Nephron (organoid): ENCODE measurements at regions not wholly inside any gene's neighbourhood (a gene's known extent, or its start where the extent isn't known, plus 50 kb on each side); places are given as distances from the start of the nearest gene placed in this dataset.

Experiments
- H3K27ac Mint-ChIP-seq, 3 experiments: 2 replicates each; pipeline ENCODE4 v1.8.0; 2020; ENCODE audit warnings: mixed read lengths in 3 of 3, mild to moderate bottlenecking in 2 of 3, moderate library complexity in 1 of 3
- H3K27me3 Mint-ChIP-seq: 2 replicates; pipeline ENCODE4 v1.8.0; 2021; ENCODE audit warnings: low read depth, mild to moderate bottlenecking, moderate library complexity, mixed read lengths
- H3K36me3 Mint-ChIP-seq: 2 replicates; pipeline ENCODE4 v1.8.0; 2020; ENCODE audit warnings: low read depth, mixed read lengths
- H3K4me1 Mint-ChIP-seq: 2 replicates; pipeline ENCODE4 v1.8.0; 2020; ENCODE audit warnings: mixed read lengths
- H3K4me3 Mint-ChIP-seq, 3 experiments: 2 replicates each; pipeline ENCODE4 v1.8.0; 2020; ENCODE audit warnings: mild to moderate bottlenecking in 3 of 3, mixed read lengths in 3 of 3, moderate library complexity in 2 of 3
- H3K9me3 Mint-ChIP-seq: 2 replicates; pipeline ENCODE4 v1.8.0; 2020; ENCODE audit warnings: mixed read lengths
- TF ChIP-seq, protein P1 (sequence below), 3 experiments: fragments of 200-600 bp; sonication (generic); IDR thresholded peaks; one replicate each; pipeline ENCODE4 v1.5.0; 2021; ENCODE audit warnings: antibody characterized with exemption in 3 of 3; ENCODE audit not compliant: unreplicated experiment in 3 of 3

GRCh38 chr5:167064198-167064776, 1227.2 kb upstream of the WWC1 start:
- Mint-ChIP-seq H3K36me3 (no peaks in the 10 kb centered on the region), H3K27ac (no peak overlapping the region), H3K4me3 (no peak overlapping the region), H3K4me1 (no peaks in the 10 kb centered on the region), H3K9me3 (no peaks in the 10 kb centered on the region), H3K27me3 (peaks cover 3% of the 10 kb centered on the region)
- TF ChIP-seq, protein P1, sequence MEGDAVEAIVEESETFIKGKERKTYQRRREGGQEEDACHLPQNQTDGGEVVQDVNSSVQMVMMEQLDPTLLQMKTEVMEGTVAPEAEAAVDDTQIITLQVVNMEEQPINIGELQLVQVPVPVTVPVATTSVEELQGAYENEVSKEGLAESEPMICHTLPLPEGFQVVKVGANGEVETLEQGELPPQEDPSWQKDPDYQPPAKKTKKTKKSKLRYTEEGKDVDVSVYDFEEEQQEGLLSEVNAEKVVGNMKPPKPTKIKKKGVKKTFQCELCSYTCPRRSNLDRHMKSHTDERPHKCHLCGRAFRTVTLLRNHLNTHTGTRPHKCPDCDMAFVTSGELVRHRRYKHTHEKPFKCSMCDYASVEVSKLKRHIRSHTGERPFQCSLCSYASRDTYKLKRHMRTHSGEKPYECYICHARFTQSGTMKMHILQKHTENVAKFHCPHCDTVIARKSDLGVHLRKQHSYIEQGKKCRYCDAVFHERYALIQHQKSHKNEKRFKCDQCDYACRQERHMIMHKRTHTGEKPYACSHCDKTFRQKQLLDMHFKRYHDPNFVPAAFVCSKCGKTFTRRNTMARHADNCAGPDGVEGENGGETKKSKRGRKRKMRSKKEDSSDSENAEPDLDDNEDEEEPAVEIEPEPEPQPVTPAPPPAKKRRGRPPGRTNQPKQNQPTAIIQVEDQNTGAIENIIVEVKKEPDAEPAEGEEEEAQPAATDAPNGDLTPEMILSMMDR (IDR thresholded peaks at IDR 0.05; ENCODE audit: unreplicated experiment in 3 of 3), result no peak

- Mint-ChIP-seq H3K4me1 (no peaks in the 10 kb centered on the region), H3K36me3 (no peaks in the 10 kb centered on the region)
Observed at GRCh38 chr5:167065794-167066193, 1225.7 kb upstream of the WWC1 start.

DNA sequence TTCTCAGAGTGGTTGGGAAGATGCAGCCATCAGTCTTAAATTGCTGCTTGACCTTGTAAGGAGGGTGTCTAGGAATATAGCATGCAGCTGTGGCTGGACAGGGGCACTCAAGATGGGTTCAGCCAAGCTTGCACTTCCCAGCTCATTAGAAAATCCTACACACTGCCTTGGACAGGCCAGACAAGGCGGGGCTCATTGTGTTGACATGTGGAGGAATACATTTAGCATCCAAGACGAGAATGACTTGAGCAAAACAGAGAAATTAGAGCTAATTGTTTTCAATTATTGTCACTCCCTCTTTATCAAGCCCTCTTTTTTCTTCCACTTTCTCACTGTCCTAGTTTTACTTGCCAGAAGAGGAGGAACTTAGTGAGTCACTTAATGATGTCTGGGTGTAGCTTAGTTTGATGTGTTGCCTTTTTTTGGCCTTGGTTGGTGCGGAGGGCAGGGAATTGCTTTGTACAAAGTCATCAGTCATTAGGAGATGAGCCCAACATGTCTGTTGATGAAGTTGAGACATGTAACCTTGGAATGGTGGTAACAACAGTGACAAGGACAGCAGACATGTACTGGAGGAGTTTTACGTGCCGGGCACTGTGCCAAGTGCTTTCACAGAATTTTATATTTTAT, 1219.3 kb upstream of the WWC1 start:
- H3K4me1 Mint-ChIP-seq, result peaks cover 6% of the 10 kb centered on the region
- H3K36me3 Mint-ChIP-seq, result no peaks in the 10 kb centered on the region
- TF ChIP-seq, protein P1 (IDR thresholded peaks at IDR 0.05; ENCODE audit: unreplicated experiment in 3 of 3), result no peak
- H3K4me3 Mint-ChIP-seq, result no peak overlapping the region
- peak overlapping the region in 1 of 3 experiments; percentile 16 for H3K27ac Mint-ChIP-seq
- no peaks in the 10 kb centered on the region for H3K27me3 Mint-ChIP-seq
- no peaks in the 10 kb centered on the region for H3K9me3 Mint-ChIP-seq

More at GRCh38 chr5:167065794-167066193, 1225.7 kb upstream of the WWC1 start:
- TF ChIP-seq, protein P1 (IDR thresholded peaks at IDR 0.05; ENCODE audit: unreplicated experiment in 3 of 3), result no peak
- Mint-ChIP-seq H3K4me3 (no peak overlapping the region), H3K9me3 (no peaks in the 10 kb centered on the region), H3K27ac (no peak overlapping the region), H3K27me3 (peaks cover 3% of the 10 kb centered on the region)

DNA sequence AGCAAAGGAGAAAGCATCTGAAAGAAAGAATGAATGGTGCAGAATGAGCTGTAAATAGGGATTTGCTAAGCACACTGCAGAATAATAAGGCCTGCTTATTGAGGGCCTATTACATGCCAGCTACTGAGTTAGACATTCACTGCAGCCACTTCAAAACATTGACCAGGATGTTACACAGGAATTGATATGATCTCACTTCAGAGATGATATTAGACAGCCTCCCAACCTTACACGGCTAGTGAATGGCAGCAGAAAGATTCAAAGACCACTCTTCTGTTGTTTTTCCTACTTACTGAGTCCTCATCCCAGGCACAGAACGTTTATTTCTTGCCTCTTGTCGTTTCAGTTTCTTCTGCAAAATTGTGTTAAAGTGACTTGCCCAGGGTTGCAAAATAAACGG, 1209.9 kb upstream of the WWC1 start:
- TF ChIP-seq, protein P1 (IDR thresholded peaks at IDR 0.05; ENCODE audit: unreplicated experiment in 3 of 3), result no peak
- no peaks in the 10 kb centered on the region for H3K27me3 Mint-ChIP-seq
- H3K4me3 Mint-ChIP-seq, result no peak overlapping the region
- H3K27ac Mint-ChIP-seq, result no peak overlapping the region
- H3K9me3 Mint-ChIP-seq, result no peaks in the 10 kb centered on the region
- H3K36me3 Mint-ChIP-seq, result no peaks in the 10 kb centered on the region
- H3K4me1 Mint-ChIP-seq, result no peaks in the 10 kb centered on the region

GRCh38 chr5:167096816-167097215, 1194.6 kb upstream of the WWC1 start:
- H3K4me3 Mint-ChIP-seq, result no peak overlapping the region

More at GRCh38 chr5:167096816-167097215, 1194.6 kb upstream of the WWC1 start:
- Mint-ChIP-seq H3K27me3 (no peaks in the 10 kb centered on the region), H3K4me1 (no peaks in the 10 kb centered on the region), H3K36me3 (no peaks in the 10 kb centered on the region), H3K27ac (no peak overlapping the region), H3K9me3 (no peaks in the 10 kb centered on the region)
- TF ChIP-seq, protein P1 (IDR thresholded peaks at IDR 0.05; ENCODE audit: unreplicated experiment in 3 of 3), result no peak
